ENCODE measurements at regions not wholly inside any gene's neighbourhood (a gene's known extent, or its start where the extent isn't known, plus 50 kb on each side); places are given as distances from the start of the nearest gene placed in this dataset.

DNA sequence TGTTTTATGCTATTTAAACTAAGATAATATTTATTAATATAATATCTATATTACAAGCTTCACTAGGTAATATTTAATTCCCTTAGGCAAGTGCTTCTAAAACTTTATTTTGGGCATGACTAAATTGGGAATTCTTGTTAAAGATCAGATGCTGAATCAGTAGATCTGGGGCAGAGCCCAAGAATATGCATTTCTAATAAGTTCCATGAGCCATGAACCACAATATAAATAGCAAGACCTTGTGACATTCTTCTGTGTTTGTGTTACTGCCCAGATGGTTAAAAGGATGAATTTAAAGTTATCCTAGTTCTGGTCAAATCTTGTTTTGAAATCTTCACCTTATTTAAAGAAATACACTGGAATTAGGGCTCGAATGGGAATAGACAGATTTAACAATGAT lies 258.4 kb upstream of the CACNA2D1 start:
- no peaks in the 10 kb centered on the region for H3K4me1 Mint-ChIP-seq
- POLR2A ChIA-PET, result no interaction called here
- DNase-seq (no peak), ATAC-seq (ENCODE audit: low read depth) (no peak)
- no peaks in the 10 kb centered on the region for H3K36me3 Mint-ChIP-seq
- no peaks in the 10 kb centered on the region for H3K9me3 Mint-ChIP-seq
- H3K4me3 Mint-ChIP-seq, result no peak overlapping the region
- H3K27ac Mint-ChIP-seq, result no peak overlapping the region
- peaks cover 3% of the 10 kb centered on the region for H3K27me3 Mint-ChIP-seq

DNA sequence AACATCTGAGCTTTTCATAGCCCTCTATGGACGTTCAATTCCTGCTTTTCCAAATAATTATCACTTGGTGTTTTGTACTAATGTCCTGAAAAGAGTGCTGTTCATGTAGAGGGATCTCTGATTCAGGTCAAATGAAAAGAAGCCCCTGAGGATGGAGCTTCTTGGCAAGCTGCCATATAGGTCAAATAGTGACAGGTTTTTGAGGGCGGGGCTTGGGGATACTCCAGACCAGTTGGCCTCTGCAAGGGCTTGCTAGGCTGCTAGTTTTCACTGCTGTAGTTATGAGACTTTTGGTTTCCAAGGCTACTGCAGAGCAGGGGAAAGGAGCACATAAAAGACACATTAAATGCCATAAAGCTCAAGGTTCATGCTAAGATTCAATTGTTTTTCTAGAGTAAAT lies 257.2 kb upstream of the CACNA2D1 start:
- H3K4me1 Mint-ChIP-seq, result no peaks in the 10 kb centered on the region

DNA sequence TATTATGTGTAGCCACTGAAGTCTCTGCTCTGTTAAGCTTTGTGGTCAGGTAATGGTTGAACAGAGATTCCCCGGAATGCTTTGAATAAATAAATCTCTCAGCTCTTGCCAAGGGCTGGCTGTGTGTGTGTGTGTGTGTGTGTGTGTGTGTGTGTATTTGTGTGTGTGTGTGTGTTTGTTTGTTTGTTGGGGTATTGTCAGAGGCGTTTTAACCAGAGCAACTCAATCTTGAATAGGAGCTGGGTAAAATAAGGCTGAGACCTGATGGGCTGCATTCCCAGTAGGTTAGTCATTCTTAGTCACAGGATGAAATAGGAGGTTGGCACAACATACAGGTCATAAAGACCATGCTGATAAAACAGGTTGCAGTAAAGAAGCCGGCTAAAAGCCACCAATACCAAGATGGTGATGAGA lies 256.2 kb upstream of the CACNA2D1 start:
- no peaks in the 10 kb centered on the region for H3K36me3 Mint-ChIP-seq
- no peaks in the 10 kb centered on the region for H3K9me3 Mint-ChIP-seq
- no peak for ATAC-seq (ENCODE audit: low read depth)
- H3K4me3 Mint-ChIP-seq, result no peak overlapping the region
- H3K27me3 Mint-ChIP-seq, result peaks cover 3% of the 10 kb centered on the region
- DNase-seq, result no peak
- POLR2A ChIA-PET, result no interaction called here
- H3K4me1 Mint-ChIP-seq, result no peaks in the 10 kb centered on the region
- H3K27ac Mint-ChIP-seq, result no peak overlapping the region

More for the DNA sequence above, 257.2 kb upstream of the CACNA2D1 start:
- Mint-ChIP-seq H3K27me3 (peaks cover 3% of the 10 kb centered on the region), H3K9me3 (no peaks in the 10 kb centered on the region), H3K4me3 (no peak overlapping the region), H3K27ac (no peak overlapping the region), H3K36me3 (no peaks in the 10 kb centered on the region)
- POLR2A ChIA-PET, result no interaction called here
- no peak for ATAC-seq (ENCODE audit: low read depth)
- DNase-seq, result no peak

DNA sequence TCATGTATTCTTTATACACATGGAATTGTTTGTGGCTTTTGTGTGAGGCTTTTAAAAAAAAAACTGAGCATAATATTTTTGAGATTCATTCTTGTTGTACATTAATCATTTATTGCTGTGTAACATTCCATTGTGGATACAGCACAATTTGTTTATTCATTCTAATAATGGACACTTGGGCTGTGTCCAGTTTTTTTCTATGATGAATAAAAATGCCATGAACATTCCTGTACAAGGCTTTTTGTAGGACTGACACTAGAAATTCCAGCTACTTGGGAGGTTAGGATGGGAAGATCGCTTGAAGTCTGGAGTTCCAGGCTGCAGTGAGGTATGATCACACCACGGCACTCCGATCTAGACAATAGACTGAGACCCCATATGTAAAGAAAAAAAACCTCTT lies 254.3 kb upstream of the CACNA2D1 start:
- Mint-ChIP-seq H3K4me3 (no peak overlapping the region), H3K27ac (no peak overlapping the region), H3K36me3 (no peaks in the 10 kb centered on the region), H3K4me1 (no peaks in the 10 kb centered on the region), H3K27me3 (no peaks in the 10 kb centered on the region), H3K9me3 (no peaks in the 10 kb centered on the region)
- no peak for ATAC-seq (ENCODE audit: low read depth)
- no peak for DNase-seq
- POLR2A ChIA-PET, result no interaction called here

DNA sequence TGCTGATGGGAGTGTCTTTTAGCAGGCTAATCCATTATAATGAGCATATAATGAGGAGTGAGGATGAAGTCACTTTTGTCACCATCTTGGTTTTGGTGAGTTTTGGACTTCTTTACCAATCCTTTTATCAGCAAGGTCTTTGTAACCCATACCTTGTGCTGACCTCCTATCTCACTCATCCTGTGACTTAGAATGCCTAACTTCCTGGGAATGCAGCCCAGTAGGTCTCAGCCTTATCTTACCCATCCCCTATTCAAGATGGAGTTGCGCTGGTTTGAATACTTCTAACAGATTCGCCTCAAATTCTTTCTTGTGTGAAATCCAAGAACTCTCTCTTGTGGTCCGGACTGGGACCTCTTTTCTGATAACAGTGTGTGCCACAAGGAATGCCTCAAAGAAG lies 253.1 kb upstream of the CACNA2D1 start:
- no peaks in the 10 kb centered on the region for H3K27me3 Mint-ChIP-seq
- no peaks in the 10 kb centered on the region for H3K36me3 Mint-ChIP-seq
- H3K27ac Mint-ChIP-seq, result no peak overlapping the region
- POLR2A ChIA-PET, result no interaction called here
- no peak for ATAC-seq (ENCODE audit: low read depth)
- no peak overlapping the region for H3K4me3 Mint-ChIP-seq
- no peaks in the 10 kb centered on the region for H3K4me1 Mint-ChIP-seq
- no peak for DNase-seq
- no peaks in the 10 kb centered on the region for H3K9me3 Mint-ChIP-seq

DNA sequence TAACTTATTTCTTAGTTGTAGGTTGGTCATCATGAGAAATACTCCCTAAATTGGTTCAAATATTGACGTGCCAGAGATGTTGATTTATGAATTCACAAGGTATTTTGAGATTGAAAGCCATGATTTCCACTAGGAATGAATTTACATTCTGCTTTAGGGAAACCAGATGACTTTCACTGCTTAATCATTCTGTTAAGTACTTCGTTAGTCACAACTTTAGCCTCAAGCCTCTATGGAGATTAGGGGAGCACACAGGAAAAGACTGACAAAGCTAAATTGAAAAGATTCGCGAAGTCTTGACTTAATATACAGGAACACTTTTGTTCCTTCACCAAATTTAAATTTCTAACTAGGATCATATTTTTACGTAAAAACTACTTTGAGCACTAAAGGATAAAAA lies 250.4 kb upstream of the CACNA2D1 start:
- no peaks in the 10 kb centered on the region for H3K4me1 Mint-ChIP-seq
- POLR2A ChIA-PET, result no interaction called here
- no peak overlapping the region for H3K27ac Mint-ChIP-seq
- no peak for DNase-seq
- no peak overlapping the region for H3K4me3 Mint-ChIP-seq
- H3K27me3 Mint-ChIP-seq, result peaks cover 2% of the 10 kb centered on the region
- no peaks in the 10 kb centered on the region for H3K9me3 Mint-ChIP-seq
- no peak for ATAC-seq (ENCODE audit: low read depth)
- H3K36me3 Mint-ChIP-seq, result no peaks in the 10 kb centered on the region

DNA sequence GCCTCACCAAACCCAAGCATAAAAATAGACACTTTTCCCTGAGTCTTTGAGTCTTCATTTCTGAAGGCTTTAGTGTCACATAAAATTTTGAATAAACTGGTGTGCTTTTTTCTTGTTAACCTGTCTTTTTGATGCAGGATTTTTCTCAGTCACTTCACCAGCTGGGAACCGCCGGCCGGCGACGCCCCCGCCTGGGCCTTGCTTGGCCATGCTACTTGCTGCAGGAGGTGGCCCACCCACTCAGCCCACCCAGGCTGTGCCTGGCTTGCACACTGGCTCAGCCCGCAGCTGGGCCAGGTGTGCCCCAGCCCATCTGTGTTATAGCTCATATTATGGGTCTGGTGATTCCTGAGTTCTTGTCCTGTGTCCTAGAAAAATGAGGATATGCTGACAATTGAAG lies 247.4 kb upstream of the CACNA2D1 start:
- H3K4me3 Mint-ChIP-seq, result no peak overlapping the region
- no peaks in the 10 kb centered on the region for H3K36me3 Mint-ChIP-seq
- POLR2A ChIA-PET, result no interaction called here
- no peaks in the 10 kb centered on the region for H3K4me1 Mint-ChIP-seq
- peaks cover 2% of the 10 kb centered on the region for H3K27me3 Mint-ChIP-seq
- no peak overlapping the region for H3K27ac Mint-ChIP-seq
- no peaks in the 10 kb centered on the region for H3K9me3 Mint-ChIP-seq
- no peak for DNase-seq
- no peak for ATAC-seq (ENCODE audit: low read depth)

DNA sequence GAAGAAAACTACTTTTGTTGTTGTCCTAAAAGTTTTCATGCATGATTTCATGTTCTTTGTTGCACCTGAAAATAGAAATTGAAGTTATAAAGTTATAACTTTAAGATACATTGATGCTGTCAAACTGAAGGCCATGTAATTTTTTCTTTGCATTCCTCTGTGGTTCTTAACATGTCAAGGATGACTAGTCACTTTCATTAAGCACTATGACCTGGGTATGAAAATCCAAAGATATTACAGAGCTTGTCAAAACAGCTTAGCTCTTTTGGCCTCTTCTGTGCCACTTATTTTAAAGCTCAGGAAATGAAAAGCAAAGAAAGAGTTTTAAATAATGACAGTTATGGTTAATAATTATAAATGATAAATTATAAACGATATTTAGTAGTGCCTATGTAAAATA lies 241.6 kb upstream of the CACNA2D1 start:
- Mint-ChIP-seq H3K4me1 (no peaks in the 10 kb centered on the region), H3K4me3 (no peak overlapping the region), H3K27ac (no peak overlapping the region), H3K27me3 (no peaks in the 10 kb centered on the region), H3K9me3 (peaks cover 1% of the 10 kb centered on the region), H3K36me3 (no peaks in the 10 kb centered on the region)
- POLR2A ChIA-PET, result no interaction called here
- ATAC-seq (ENCODE audit: low read depth), result no peak
- DNase-seq, result no peak

DNA sequence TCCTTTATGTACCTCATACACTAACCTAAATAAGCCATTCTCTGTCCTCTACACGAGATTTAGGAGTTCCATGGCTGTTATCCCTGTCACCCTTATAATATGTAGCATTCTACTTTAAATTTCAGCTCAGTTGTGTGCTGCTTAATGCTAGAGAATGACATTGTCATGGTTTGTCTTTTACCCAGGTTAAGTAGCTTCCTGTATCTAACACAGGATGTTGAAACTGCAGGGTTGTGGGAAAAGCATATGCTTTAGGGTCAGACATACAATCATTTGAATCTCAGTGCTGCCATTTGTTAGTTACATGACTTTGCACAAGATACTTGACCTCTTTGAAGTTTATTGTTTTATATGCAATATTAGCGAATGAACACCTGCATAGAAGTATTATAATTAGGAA lies 235.1 kb upstream of the CACNA2D1 start:
- peaks cover 12% of the 10 kb centered on the region for H3K36me3 Mint-ChIP-seq
- no peaks in the 10 kb centered on the region for H3K27me3 Mint-ChIP-seq
- H3K4me3 Mint-ChIP-seq, result peak overlapping the region; percentile 74
- DNase-seq (no peak), ATAC-seq (ENCODE audit: low read depth) (peak; percentile 88)
- H3K9me3 Mint-ChIP-seq, result peaks cover 7% of the 10 kb centered on the region
- H3K4me1 Mint-ChIP-seq, result peaks cover 27% of the 10 kb centered on the region
- peak overlapping the region; percentile 95 for H3K27ac Mint-ChIP-seq
- POLR2A ChIA-PET, result no interaction called here

DNA sequence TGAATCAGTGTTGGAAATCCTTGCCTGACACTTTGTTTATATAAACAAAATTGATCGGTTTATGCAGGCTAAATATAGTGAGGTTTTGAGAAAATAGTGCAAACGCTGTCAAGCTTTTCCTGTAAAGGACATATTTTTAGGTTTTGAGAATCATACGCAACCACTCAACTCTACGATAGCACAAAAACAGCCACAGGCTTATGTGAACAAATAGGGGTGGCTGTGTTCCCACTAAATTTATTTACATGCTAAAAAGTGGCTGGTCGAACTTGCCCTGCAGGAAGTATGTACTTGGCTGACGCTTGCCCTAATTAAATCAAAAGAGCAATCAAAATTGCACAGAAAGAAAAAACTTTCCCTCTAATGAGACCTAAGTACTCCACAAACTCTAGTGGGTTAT lies 234.7 kb upstream of the CACNA2D1 start:
- Mint-ChIP-seq H3K27me3 (no peaks in the 10 kb centered on the region), H3K27ac (peak overlapping the region; percentile 95), H3K9me3 (peaks cover 6% of the 10 kb centered on the region), H3K36me3 (peaks cover 12% of the 10 kb centered on the region), H3K4me3 (peak overlapping the region; percentile 74), H3K4me1 (peaks cover 27% of the 10 kb centered on the region)
- POLR2A ChIA-PET, result no interaction called here
- ATAC-seq (ENCODE audit: low read depth) (peak; percentile 10), DNase-seq (no peak)

DNA sequence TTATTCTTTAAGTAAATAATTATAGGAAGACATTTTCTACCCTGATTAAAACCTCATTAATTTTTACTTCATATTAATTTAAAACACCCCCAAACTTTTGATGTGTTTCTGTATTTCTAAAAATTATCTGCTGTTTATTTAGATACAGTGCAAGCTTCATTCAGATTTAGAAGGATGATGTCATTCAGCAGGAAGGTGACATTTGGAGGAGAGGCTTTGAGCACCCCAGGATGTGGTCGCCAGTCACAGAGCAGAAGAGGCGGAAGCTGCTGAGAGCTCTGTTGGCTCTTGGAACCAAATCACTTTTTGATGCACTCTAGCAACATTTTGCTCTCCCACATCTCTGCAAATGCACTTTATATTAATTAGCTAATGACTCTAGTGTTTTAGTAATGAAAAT lies 233.9 kb upstream of the CACNA2D1 start:
- ATAC-seq (ENCODE audit: low read depth), result peak; percentile 92
- Mint-ChIP-seq H3K4me1 (peaks cover 27% of the 10 kb centered on the region), H3K27ac (peak overlapping the region; percentile 95), H3K4me3 (peak overlapping the region; percentile 65), H3K36me3 (peaks cover 12% of the 10 kb centered on the region), H3K27me3 (no peaks in the 10 kb centered on the region), H3K9me3 (peaks cover 6% of the 10 kb centered on the region)
- peak; percentile 47 for DNase-seq
- POLR2A ChIA-PET, result no interaction called here

DNA sequence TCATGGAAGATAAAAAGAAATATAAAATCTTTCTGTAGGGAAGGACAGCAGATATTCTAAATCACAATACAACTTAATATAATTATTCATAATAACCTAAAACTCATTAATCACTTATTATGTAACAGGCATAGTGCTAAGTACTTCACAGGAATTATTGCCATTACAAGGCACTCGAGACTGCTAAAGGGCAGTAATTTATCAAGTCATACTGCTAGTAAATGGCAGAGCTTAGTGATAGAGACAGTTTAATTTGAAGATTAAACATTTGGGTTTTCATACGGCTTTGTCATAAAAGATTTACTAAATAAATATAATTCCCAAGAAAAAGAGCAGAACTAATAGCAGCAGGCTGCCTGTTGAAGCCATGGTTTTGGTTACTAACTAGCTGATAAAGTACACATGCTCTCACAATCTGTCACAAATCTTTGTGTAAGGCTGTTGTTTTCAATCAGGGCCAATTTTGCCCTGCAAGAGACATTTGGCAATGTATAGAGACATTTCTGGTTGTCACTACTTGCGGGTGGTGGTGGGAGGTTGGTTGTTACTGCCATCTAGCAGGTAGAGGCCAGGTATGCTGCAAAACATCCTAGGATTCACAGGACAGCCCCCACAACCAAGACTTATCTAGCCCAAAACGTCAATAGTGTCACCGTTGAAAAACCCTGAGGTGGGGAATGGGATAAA lies 233.3 kb upstream of the CACNA2D1 start:
- Mint-ChIP-seq H3K36me3 (peaks cover 12% of the 10 kb centered on the region), H3K4me3 (peak overlapping the region; percentile 59), H3K9me3 (peaks cover 6% of the 10 kb centered on the region), H3K27ac (peak overlapping the region; percentile 95), H3K27me3 (no peaks in the 10 kb centered on the region), H3K4me1 (peaks cover 27% of the 10 kb centered on the region)
- POLR2A ChIA-PET, result interaction anchor here (0.6 kb wide), 1 partner anchor 419 kb away, joined by 3 read pairs; no protein-coding TSS in a partner anchor
- ATAC-seq (ENCODE audit: low read depth) (peak; percentile 21), DNase-seq (no peak)

DNA sequence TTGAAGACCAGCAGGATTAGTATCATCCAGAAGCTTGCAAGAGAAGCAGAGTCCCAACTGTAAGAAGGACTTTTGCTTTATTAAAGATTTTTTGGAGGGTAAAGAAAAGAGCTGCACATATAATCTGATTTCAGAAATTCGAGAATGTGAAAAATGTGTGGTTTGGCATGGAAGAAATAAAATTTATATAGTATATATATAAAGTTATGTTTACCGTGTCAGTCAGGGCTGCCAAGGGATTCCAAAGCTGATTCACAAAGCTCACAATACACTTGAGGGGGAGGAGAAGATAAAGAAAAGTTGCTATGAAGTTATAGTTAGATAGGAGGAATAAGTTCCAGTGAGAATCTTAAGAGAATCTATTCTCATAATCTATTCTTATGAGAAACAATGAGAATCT lies 231.8 kb upstream of the CACNA2D1 start:
- H3K27ac Mint-ChIP-seq, result no peak overlapping the region
- POLR2A ChIA-PET, result no interaction called here
- H3K4me3 Mint-ChIP-seq, result no peak overlapping the region
- peaks cover 6% of the 10 kb centered on the region for H3K9me3 Mint-ChIP-seq
- H3K36me3 Mint-ChIP-seq, result peaks cover 12% of the 10 kb centered on the region
- peaks cover 27% of the 10 kb centered on the region for H3K4me1 Mint-ChIP-seq
- DNase-seq, result no peak
- ATAC-seq (ENCODE audit: low read depth), result no peak
- no peaks in the 10 kb centered on the region for H3K27me3 Mint-ChIP-seq

DNA sequence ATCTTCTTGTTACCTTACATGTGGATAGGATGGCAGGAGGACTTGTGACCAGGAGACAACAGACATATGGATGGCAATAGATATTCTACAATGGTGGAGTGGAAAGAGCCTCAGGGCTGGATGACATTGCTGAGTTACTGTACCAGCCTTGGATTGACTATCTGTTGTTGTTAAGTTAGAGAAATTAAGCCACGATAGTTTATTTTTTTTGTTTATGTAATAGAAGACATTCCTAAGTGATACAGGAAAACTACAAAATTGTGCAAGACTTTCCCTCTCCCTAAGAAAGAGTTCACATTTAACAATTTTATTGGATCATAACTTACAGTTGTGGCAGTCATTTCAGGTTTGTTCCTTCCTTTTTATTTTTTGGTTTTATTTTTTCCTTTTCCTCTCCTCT lies 230.7 kb upstream of the CACNA2D1 start:
- Mint-ChIP-seq H3K4me3 (no peak overlapping the region), H3K36me3 (peaks cover 9% of the 10 kb centered on the region)

DNA sequence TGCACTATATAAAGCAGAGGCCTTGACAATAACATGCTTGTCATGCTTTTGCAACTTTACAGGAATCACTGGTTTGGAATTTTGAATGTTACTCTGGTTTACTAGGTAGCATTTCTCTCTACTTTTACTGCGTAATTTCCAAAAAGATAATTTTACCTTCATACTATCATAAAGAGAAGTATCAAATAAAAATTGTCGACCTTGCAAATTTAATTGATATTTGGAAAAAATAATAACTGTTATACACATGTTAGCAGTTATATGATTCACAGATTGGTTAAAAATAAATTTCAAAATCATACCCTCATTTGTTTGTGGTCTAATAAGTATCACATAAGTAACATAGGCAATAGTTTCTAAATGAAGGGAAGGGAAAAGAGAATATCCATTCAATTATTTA lies 228.5 kb upstream of the CACNA2D1 start:
- Mint-ChIP-seq H3K27ac (no peak overlapping the region), H3K4me1 (peaks cover 11% of the 10 kb centered on the region), H3K36me3 (peaks cover 7% of the 10 kb centered on the region), H3K9me3 (peaks cover under 1% of the 10 kb centered on the region), H3K4me3 (no peak overlapping the region), H3K27me3 (peaks cover 6% of the 10 kb centered on the region)
- no peak for DNase-seq
- POLR2A ChIA-PET, result no interaction called here
- ATAC-seq (ENCODE audit: low read depth), result no peak

More for the DNA sequence above, 230.7 kb upstream of the CACNA2D1 start:
- Mint-ChIP-seq H3K9me3 (peaks cover 3% of the 10 kb centered on the region), H3K4me1 (peaks cover 26% of the 10 kb centered on the region), H3K27ac (no peak overlapping the region), H3K27me3 (peaks cover 6% of the 10 kb centered on the region)
- ATAC-seq (ENCODE audit: low read depth) (no peak), DNase-seq (no peak)
- POLR2A ChIA-PET, result no interaction called here
